ENCODE measurements at regions not wholly inside any gene's neighbourhood (a gene's known extent, or its start where the extent isn't known, plus 50 kb on each side); places are given as distances from the start of the nearest gene placed in this dataset.

DNA sequence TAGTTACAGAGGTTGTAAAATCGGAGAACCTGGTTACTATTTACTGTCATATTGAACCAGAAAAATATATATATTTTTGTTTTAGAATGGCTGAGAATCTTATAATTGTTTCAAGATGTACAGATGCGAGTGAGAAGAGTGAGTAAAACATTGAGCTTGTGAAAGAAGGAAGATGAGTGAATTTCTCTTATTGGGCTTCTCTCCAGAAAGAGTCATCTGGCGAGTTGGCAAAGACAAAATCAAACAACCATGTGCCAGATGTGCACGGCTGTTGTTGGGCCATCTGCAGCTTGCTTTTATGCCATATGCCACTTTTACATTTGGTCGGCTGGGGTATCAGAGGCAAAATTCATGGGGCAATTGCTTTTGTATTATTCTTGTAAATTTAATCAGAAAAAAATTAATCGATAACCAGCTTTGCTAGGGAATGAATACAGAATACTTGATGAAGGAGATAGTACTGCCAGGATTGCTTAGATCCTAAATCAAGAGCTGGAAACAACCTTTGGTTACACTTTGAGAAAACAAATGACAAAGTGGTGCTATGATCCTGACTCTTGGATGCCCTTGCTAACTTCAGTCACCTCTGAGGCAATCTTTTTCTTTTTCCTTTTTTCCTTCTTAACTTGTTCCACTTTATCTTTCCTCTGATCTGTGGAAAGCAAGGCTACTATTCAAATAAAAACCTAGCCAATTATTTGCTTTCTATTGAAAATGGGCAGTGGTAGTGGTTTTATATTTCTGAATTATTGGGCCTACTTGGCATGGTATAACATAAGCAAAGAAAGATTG, 97.1 kb upstream of the GRIK2 start:
- H3K27ac ChIP-seq (ENCODE audit: insufficient read depth in 1 of 2, low read depth in 1 of 2, low read length in 2 of 2, poor library complexity in 1 of 2, severe bottlenecking in 2 of 2), result no peak overlapping the region
- CTCF ChIA-PET, result no interaction called here

GRCh38 chr6:101302593-101302992, 90.9 kb upstream of the GRIK2 start:
- no peak for DNase-seq
- Histone ChIP-seq H3K9me3 (ENCODE audit: control extremely low read depth in 1 of 5, control insufficient read depth in 4 of 5, insufficient read depth in 2 of 5, low read depth in 1 of 5, low read length in 4 of 5) (peaks cover 0 to 2% (median 0%) of the 10 kb centered on the region in 5 experiments), H3K4me1 (ENCODE audit: control extremely low read depth in 1 of 4, control insufficient read depth in 4 of 4, insufficient read depth in 4 of 4, low read length in 3 of 4) (no peaks in the 10 kb centered on the region), H3K36me3 (ENCODE audit: control insufficient read depth in 4 of 4, insufficient read depth in 4 of 4, low read length in 3 of 4) (no peaks in the 10 kb centered on the region), H3K27me3 (replicated peaks in 2 of 5; ENCODE audit: control insufficient read depth in 4 of 5, insufficient read depth in 5 of 5, low read length in 4 of 5) (no peaks in the 10 kb centered on the region), H3K27ac (ENCODE audit: insufficient read depth in 1 of 2, low read depth in 1 of 2, low read length in 2 of 2, poor library complexity in 1 of 2, severe bottlenecking in 2 of 2) (no peak overlapping the region), H3K4me3 (ENCODE audit: control insufficient read depth in 1 of 7, extremely low read depth in 1 of 7, insufficient read depth in 4 of 7, low read depth in 2 of 7, low read length in 6 of 7) (no peak overlapping the region)
- CTCF ChIA-PET, result no interaction called here
- POLR2A ChIA-PET, result no interaction called here
- 71% methylated on average over 1 of the region's 1 CpG for WGBS (ENCODE audit: insufficient coverage)

More for the DNA sequence above, 97.1 kb upstream of the GRIK2 start:
- DNase-seq, result no peak
- POLR2A ChIA-PET, result no interaction called here
- Histone ChIP-seq H3K27me3 (replicated peaks in 2 of 5; ENCODE audit: control insufficient read depth in 4 of 5, insufficient read depth in 5 of 5, low read length in 4 of 5) (no peaks in the 10 kb centered on the region), H3K9me3 (ENCODE audit: control extremely low read depth in 1 of 5, control insufficient read depth in 4 of 5, insufficient read depth in 2 of 5, low read depth in 1 of 5, low read length in 4 of 5) (no peaks in the 10 kb centered on the region), H3K4me3 (ENCODE audit: control insufficient read depth in 1 of 7, extremely low read depth in 1 of 7, insufficient read depth in 4 of 7, low read depth in 2 of 7, low read length in 6 of 7) (no peak overlapping the region), H3K4me1 (ENCODE audit: control extremely low read depth in 1 of 4, control insufficient read depth in 4 of 4, insufficient read depth in 4 of 4, low read length in 3 of 4) (no peaks in the 10 kb centered on the region), H3K36me3 (ENCODE audit: control insufficient read depth in 4 of 4, insufficient read depth in 4 of 4, low read length in 3 of 4) (no peaks in the 10 kb centered on the region)
- WGBS (ENCODE audit: insufficient coverage), result 65% methylated on average over 5 of the region's 6 CpGs

DNA sequence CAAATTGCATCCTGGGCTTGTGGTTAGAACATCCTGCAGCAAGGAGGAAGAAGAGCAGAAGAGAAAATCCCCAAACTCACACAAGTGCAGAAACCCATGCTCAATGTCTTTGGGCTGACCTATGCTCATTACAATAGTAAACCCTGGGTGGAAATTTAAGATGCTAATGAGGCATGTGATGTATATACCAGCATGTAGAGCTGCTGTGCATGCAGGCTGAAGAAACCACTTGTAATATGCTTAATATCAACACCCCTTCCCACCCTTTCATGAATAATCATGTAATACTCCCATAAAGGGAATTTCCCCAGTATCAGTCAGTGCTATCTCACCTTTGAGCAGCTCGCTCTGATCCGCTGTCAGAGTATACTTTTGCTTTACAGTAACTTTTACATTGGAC, 90.0 kb upstream of the GRIK2 start:
- WGBS (ENCODE audit: insufficient coverage), result 100% methylated on average over 2 of the region's 2 CpGs
- CTCF ChIA-PET, result no interaction called here

GRCh38 chr6:101312652-101313051, 80.9 kb upstream of the GRIK2 start:
- no peaks in the 10 kb centered on the region for H3K36me3 ChIP-seq (ENCODE audit: control insufficient read depth in 4 of 4, insufficient read depth in 4 of 4, low read length in 3 of 4)
- CTCF ChIA-PET, result interaction anchor here (1.5 kb wide), 1 partner anchor 9 kb away, joined by 3 read pairs; no protein-coding TSS in a partner anchor
- 86% methylated on average over 1 of the region's 2 CpGs for WGBS (ENCODE audit: insufficient coverage)
- DNase-seq, result no peak
- H3K4me1 ChIP-seq (ENCODE audit: control extremely low read depth in 1 of 4, control insufficient read depth in 4 of 4, insufficient read depth in 4 of 4, low read length in 3 of 4), result no peaks in the 10 kb centered on the region
- H3K27me3 ChIP-seq (replicated peaks in 2 of 5; ENCODE audit: control insufficient read depth in 4 of 5, insufficient read depth in 5 of 5, low read length in 4 of 5), result no peaks in the 10 kb centered on the region
- no peak overlapping the region for H3K27ac ChIP-seq (ENCODE audit: insufficient read depth in 1 of 2, low read depth in 1 of 2, low read length in 2 of 2, poor library complexity in 1 of 2, severe bottlenecking in 2 of 2)
- no peaks in the 10 kb centered on the region for H3K9me3 ChIP-seq (ENCODE audit: control extremely low read depth in 1 of 5, control insufficient read depth in 4 of 5, insufficient read depth in 2 of 5, low read depth in 1 of 5, low read length in 4 of 5)
- POLR2A ChIA-PET, result no interaction called here
- no peak overlapping the region for H3K4me3 ChIP-seq (ENCODE audit: control insufficient read depth in 1 of 7, extremely low read depth in 1 of 7, insufficient read depth in 4 of 7, low read depth in 2 of 7, low read length in 6 of 7)

More for the DNA sequence above, 90.0 kb upstream of the GRIK2 start:
- Histone ChIP-seq H3K27me3 (replicated peaks in 2 of 5; ENCODE audit: control insufficient read depth in 4 of 5, insufficient read depth in 5 of 5, low read length in 4 of 5) (no peaks in the 10 kb centered on the region), H3K4me1 (ENCODE audit: control extremely low read depth in 1 of 4, control insufficient read depth in 4 of 4, insufficient read depth in 4 of 4, low read length in 3 of 4) (no peaks in the 10 kb centered on the region), H3K36me3 (ENCODE audit: control insufficient read depth in 4 of 4, insufficient read depth in 4 of 4, low read length in 3 of 4) (no peaks in the 10 kb centered on the region), H3K9me3 (ENCODE audit: control extremely low read depth in 1 of 5, control insufficient read depth in 4 of 5, insufficient read depth in 2 of 5, low read depth in 1 of 5, low read length in 4 of 5) (peaks cover 0 to 2% (median 0%) of the 10 kb centered on the region in 5 experiments), H3K4me3 (ENCODE audit: control insufficient read depth in 1 of 7, extremely low read depth in 1 of 7, insufficient read depth in 4 of 7, low read depth in 2 of 7, low read length in 6 of 7) (no peak overlapping the region), H3K27ac (ENCODE audit: insufficient read depth in 1 of 2, low read depth in 1 of 2, low read length in 2 of 2, poor library complexity in 1 of 2, severe bottlenecking in 2 of 2) (no peak overlapping the region)
- POLR2A ChIA-PET, result no interaction called here
- DNase-seq, result no peak

- no peaks in the 10 kb centered on the region for H3K9me3 ChIP-seq (ENCODE audit: control extremely low read depth in 1 of 5, control insufficient read depth in 4 of 5, insufficient read depth in 2 of 5, low read depth in 1 of 5, low read length in 4 of 5)
- H3K4me3 ChIP-seq (ENCODE audit: control insufficient read depth in 1 of 7, extremely low read depth in 1 of 7, insufficient read depth in 4 of 7, low read depth in 2 of 7, low read length in 6 of 7), result no peak overlapping the region
- CTCF ChIA-PET, result no interaction called here
- no peaks in the 10 kb centered on the region for H3K4me1 ChIP-seq (ENCODE audit: control extremely low read depth in 1 of 4, control insufficient read depth in 4 of 4, insufficient read depth in 4 of 4, low read length in 3 of 4)
- no peaks in the 10 kb centered on the region for H3K36me3 ChIP-seq (ENCODE audit: control insufficient read depth in 4 of 4, insufficient read depth in 4 of 4, low read length in 3 of 4)
- H3K27me3 ChIP-seq (replicated peaks in 2 of 5; ENCODE audit: control insufficient read depth in 4 of 5, insufficient read depth in 5 of 5, low read length in 4 of 5), result no peaks in the 10 kb centered on the region
- no peak overlapping the region for H3K27ac ChIP-seq (ENCODE audit: insufficient read depth in 1 of 2, low read depth in 1 of 2, low read length in 2 of 2, poor library complexity in 1 of 2, severe bottlenecking in 2 of 2)
- no CpG with 5 or more reads among the region's 2 CpGs for WGBS (ENCODE audit: insufficient coverage)
- POLR2A ChIA-PET, result no interaction called here
- DNase-seq, result no peak
Measured at GRCh38 chr6:101322921-101323320, 70.6 kb upstream of the GRIK2 start.

- H3K27me3 ChIP-seq (replicated peaks in 2 of 5; ENCODE audit: control insufficient read depth in 4 of 5, insufficient read depth in 5 of 5, low read length in 4 of 5), result no peaks in the 10 kb centered on the region
- DNase-seq, result no peak
- H3K27ac ChIP-seq (ENCODE audit: insufficient read depth in 1 of 2, low read depth in 1 of 2, low read length in 2 of 2, poor library complexity in 1 of 2, severe bottlenecking in 2 of 2), result no peak overlapping the region
- H3K4me1 ChIP-seq (ENCODE audit: control extremely low read depth in 1 of 4, control insufficient read depth in 4 of 4, insufficient read depth in 4 of 4, low read length in 3 of 4), result no peaks in the 10 kb centered on the region
- no peaks in the 10 kb centered on the region for H3K9me3 ChIP-seq (ENCODE audit: control extremely low read depth in 1 of 5, control insufficient read depth in 4 of 5, insufficient read depth in 2 of 5, low read depth in 1 of 5, low read length in 4 of 5)
- POLR2A ChIA-PET, result no interaction called here
- H3K36me3 ChIP-seq (ENCODE audit: control insufficient read depth in 4 of 4, insufficient read depth in 4 of 4, low read length in 3 of 4), result no peaks in the 10 kb centered on the region
- H3K4me3 ChIP-seq (ENCODE audit: control insufficient read depth in 1 of 7, extremely low read depth in 1 of 7, insufficient read depth in 4 of 7, low read depth in 2 of 7, low read length in 6 of 7), result no peak overlapping the region
- CTCF ChIA-PET, result no interaction called here
Measured at GRCh38 chr6:101326411-101326810, 67.1 kb upstream of the GRIK2 start.

- ChIA-PET POLR2A (no interaction called here), CTCF (no interaction called here)
- no peak for DNase-seq
- H3K36me3 ChIP-seq (ENCODE audit: control insufficient read depth in 4 of 4, insufficient read depth in 4 of 4, low read length in 3 of 4), result no peaks in the 10 kb centered on the region
- no peak overlapping the region for H3K4me3 ChIP-seq (ENCODE audit: control insufficient read depth in 1 of 7, extremely low read depth in 1 of 7, insufficient read depth in 4 of 7, low read depth in 2 of 7, low read length in 6 of 7)
- no CpG with 5 or more reads among the region's 1 CpG for WGBS (ENCODE audit: insufficient coverage)
- peaks cover 0 to 3% (median 0%) of the 10 kb centered on the region in 5 experiments for H3K9me3 ChIP-seq (ENCODE audit: control extremely low read depth in 1 of 5, control insufficient read depth in 4 of 5, insufficient read depth in 2 of 5, low read depth in 1 of 5, low read length in 4 of 5)
- H3K27ac ChIP-seq (ENCODE audit: insufficient read depth in 1 of 2, low read depth in 1 of 2, low read length in 2 of 2, poor library complexity in 1 of 2, severe bottlenecking in 2 of 2), result no peak overlapping the region
- H3K4me1 ChIP-seq (ENCODE audit: control extremely low read depth in 1 of 4, control insufficient read depth in 4 of 4, insufficient read depth in 4 of 4, low read length in 3 of 4), result no peaks in the 10 kb centered on the region
- H3K27me3 ChIP-seq (replicated peaks in 2 of 5; ENCODE audit: control insufficient read depth in 4 of 5, insufficient read depth in 5 of 5, low read length in 4 of 5), result no peaks in the 10 kb centered on the region
Measured at GRCh38 chr6:101341926-101342325, 51.6 kb upstream of the GRIK2 start.

All from common myeloid progenitor, CD34-positive (primary cell).